ENCODE measurements at regions not wholly inside any gene's neighbourhood (a gene's known extent, or its start where the extent isn't known, plus 50 kb on each side); places are given as distances from the start of the nearest gene placed in this dataset.

- Histone ChIP-seq H4K20me1 (replicated peaks; ENCODE audit: control insufficient read depth, insufficient read depth, low read length) (no peaks in the 10 kb centered on the region), H2AFZ (ENCODE audit: low read depth, low read length) (no peak overlapping the region), H3K9me1 (ENCODE audit: control insufficient read depth, insufficient read depth, low read length) (no peaks in the 10 kb centered on the region), H3K27me3 (ENCODE audit: control insufficient read depth in 2 of 2, insufficient read depth in 2 of 2, low read length in 2 of 2) (peaks cover under 1 to 8% of the 10 kb centered on the region in 2 experiments; a peak in 2 of 5 replicates), H3K9me3 (replicated peaks; ENCODE audit: control insufficient read depth, insufficient read depth, low read depth, low read length) (no peaks in the 10 kb centered on the region), H3K79me2 (ENCODE audit: control insufficient read depth, insufficient read depth, low read length) (no peaks in the 10 kb centered on the region), H3K4me1 (replicated peaks in 1 of 2; ENCODE audit: control insufficient read depth in 2 of 2, insufficient read depth in 2 of 2, low read length in 2 of 2) (peaks cover 0 to 8% of the 10 kb centered on the region in 2 experiments; a peak in 2 of 5 replicates), H3K27ac (ENCODE audit: extremely low read depth, low read depth, low read length) (no peak overlapping the region), H3K9ac (ENCODE audit: insufficient read depth in 1 of 2, low read depth in 2 of 2, low read length in 2 of 2) (no peak overlapping the region), H3K4me2 (ENCODE audit: insufficient read depth, low read length) (no peak overlapping the region), H3K36me3 (ENCODE audit: control insufficient read depth, insufficient read depth, low read length) (no peaks in the 10 kb centered on the region), H3K4me3 (no peak overlapping the region)
- ChIA-PET CTCF (ENCODE audit: low intra/inter-chr PET ratio) (interaction anchor here (1.1 to 1.2 kb wide), 2 partner anchors 85 to 212 kb away, joined by 3 read pairs; no protein-coding TSS in a partner anchor), POLR2A (interaction anchor here (0.6 kb wide), 1 partner anchor 644 kb away, joined by 3 read pairs; no protein-coding TSS in a partner anchor)
- no TSS peak for BruUV-seq (replicated peaks)
- no peak for ATAC-seq
- FAIRE-seq = no peak
- 6% methylated on average over 5 of the region's 5 CpGs for WGBS (ENCODE audit: insufficient coverage, low coverage, missing lambda C conversion rate)
- intact Hi-C loops (cut with micrococcal nuclease) (no loop called here), in situ Hi-C loops (cut with MboI) (no loop called here)
- no peak for DNase-seq (ENCODE audit: extremely low read depth in 1 of 4, low spot score in 3 of 4)
- peak in 1 of 2 experiments; percentile 31; a peak in 1 of 4 replicates for TF ChIP-seq KDM1A (IDR thresholded peaks at IDR 0.05)
- TF ChIP-seq ZBTB26 (CRISPR knock-in tag; IDR thresholded peaks at IDR 0.05) = no peak
- peak; percentile 30; the same call in 1 of the 2 replicates for TF ChIP-seq HDAC2 (IDR thresholded peaks at IDR 0.05)
- TF ChIP-seq RAD21 (CRISPR knock-in tag; conservative IDR thresholded peaks at IDR 0.05 in 1 of 2, IDR thresholded peaks at IDR 0.05 in 1 of 2) = peak in 1 of 2 experiments; percentile 42; a peak in 2 of 4 replicates
- TF ChIP-seq MNT (conservative IDR thresholded peaks at IDR 0.05) = no peak
- no peak for TF ChIP-seq GABPB2 (CRISPR knock-in tag; conservative IDR thresholded peaks at IDR 0.05)
- TF ChIP-seq ZZZ3 (IDR thresholded peaks at IDR 0.05) = no peak
- no peak for TF ChIP-seq ZNF551 (CRISPR knock-in tag; IDR thresholded peaks at IDR 0.05)
- no peak for TF ChIP-seq ZNF12 (CRISPR knock-in tag; IDR thresholded peaks at IDR 0.05)
- TF ChIP-seq ADNP (tag; IDR thresholded peaks at IDR 0.05) = no peak
- TF ChIP-seq MBD1 (CRISPR knock-in tag; IDR thresholded peaks at IDR 0.05) = no peak
- no peak for TF ChIP-seq HNRNPH1 (optimal IDR thresholded peaks at IDR 0.05; ENCODE audit: low read depth, low read length)
- no peak for TF ChIP-seq RFX1 (IDR thresholded peaks at IDR 0.05)
- no peak for TF ChIP-seq MAX (CRISPR knock-in tag; IDR thresholded peaks at IDR 0.05)
- no peak for TF ChIP-seq SP2 (IDR thresholded peaks at IDR 0.05; ENCODE audit: extremely low read depth, low read depth, low read length, poor library complexity, severe bottlenecking)
- TF ChIP-seq SRSF7 (optimal IDR thresholded peaks at IDR 0.05; ENCODE audit: low read depth, low read length) = no peak
- no peak for TF ChIP-seq NFXL1 (CRISPR knock-in tag; IDR thresholded peaks at IDR 0.05)
- TF ChIP-seq ZFP30 (CRISPR knock-in tag; IDR thresholded peaks at IDR 0.05; ENCODE audit: borderline replicate concordance) = no peak
- TF ChIP-seq SMAD2 (IDR thresholded peaks at IDR 0.05; ENCODE audit: low read depth, low read length) = no peak
Observed at GRCh38 chr1:21383785-21384401, 56.0 kb upstream of the NBPF3 start.

Measured in K562 (cell line).